ENCODE measurements at regions not wholly inside any gene's neighbourhood (a gene's known extent, or its start where the extent isn't known, plus 50 kb on each side); places are given as distances from the start of the nearest gene placed in this dataset.

GRCh38 chr12:24544368-24544767, 404.5 kb downstream of the BCAT1 start:
- Mint-ChIP-seq H3K9me3 (no peaks in the 10 kb centered on the region), H3K27me3 (ENCODE audit: low read depth) (no peaks in the 10 kb centered on the region), H3K4me1 (peaks cover 18% of the 10 kb centered on the region), H3K27ac (ENCODE audit: unreplicated experiment) (no peak overlapping the region), H3K36me3 (ENCODE audit: low read depth) (peaks cover 13% of the 10 kb centered on the region), H3K4me3 (no peak overlapping the region)
- DNase-seq (ENCODE audit: low read depth, low spot score) = no peak
- no peak for TF ChIP-seq CTCF (conservative IDR thresholded peaks at IDR 0.05)

- no peak overlapping the region for H3K4me3 Mint-ChIP-seq
- peaks cover 43% of the 10 kb centered on the region for H3K4me1 Mint-ChIP-seq
- TF ChIP-seq CTCF (conservative IDR thresholded peaks at IDR 0.05) = no peak
- no peaks in the 10 kb centered on the region for H3K9me3 Mint-ChIP-seq
- H3K27ac Mint-ChIP-seq (ENCODE audit: unreplicated experiment) = no peak overlapping the region
- no peak for DNase-seq (ENCODE audit: low read depth, low spot score)
- H3K36me3 Mint-ChIP-seq (ENCODE audit: low read depth) = peaks cover 5% of the 10 kb centered on the region
- H3K27me3 Mint-ChIP-seq (ENCODE audit: low read depth) = no peaks in the 10 kb centered on the region
Measured at GRCh38 chr12:24541193-24541871, 407.6 kb downstream of the BCAT1 start.

- Mint-ChIP-seq H3K36me3 (ENCODE audit: low read depth) (no peaks in the 10 kb centered on the region), H3K27me3 (ENCODE audit: low read depth) (no peaks in the 10 kb centered on the region), H3K4me3 (no peak overlapping the region), H3K27ac (ENCODE audit: unreplicated experiment) (no peak overlapping the region), H3K9me3 (no peaks in the 10 kb centered on the region), H3K4me1 (peaks cover 58% of the 10 kb centered on the region)
- TF ChIP-seq CTCF (conservative IDR thresholded peaks at IDR 0.05) = no peak
- no peak for DNase-seq (ENCODE audit: low read depth, low spot score)
Measured at GRCh38 chr12:24539646-24540045, 409.3 kb downstream of the BCAT1 start.

- no peak overlapping the region for H3K4me3 Mint-ChIP-seq
- H3K27me3 Mint-ChIP-seq (ENCODE audit: low read depth) = no peaks in the 10 kb centered on the region
- peaks cover 76% of the 10 kb centered on the region for H3K4me1 Mint-ChIP-seq
- no peaks in the 10 kb centered on the region for H3K36me3 Mint-ChIP-seq (ENCODE audit: low read depth)
- H3K27ac Mint-ChIP-seq (ENCODE audit: unreplicated experiment) = no peak overlapping the region
- no peak for DNase-seq (ENCODE audit: low read depth, low spot score)
- no peaks in the 10 kb centered on the region for H3K9me3 Mint-ChIP-seq
- TF ChIP-seq CTCF (conservative IDR thresholded peaks at IDR 0.05) = no peak
Measured at GRCh38 chr12:24537083-24537860, 411.6 kb downstream of the BCAT1 start.

GRCh38 chr12:24535334-24536069, 413.4 kb downstream of the BCAT1 start:
- peaks cover 4% of the 10 kb centered on the region for H3K36me3 Mint-ChIP-seq (ENCODE audit: low read depth)
- no peaks in the 10 kb centered on the region for H3K9me3 Mint-ChIP-seq
- no peak overlapping the region for H3K4me3 Mint-ChIP-seq
- H3K27ac Mint-ChIP-seq (ENCODE audit: unreplicated experiment) = no peak overlapping the region
- DNase-seq (ENCODE audit: low read depth, low spot score) = no peak
- no peaks in the 10 kb centered on the region for H3K27me3 Mint-ChIP-seq (ENCODE audit: low read depth)
- no peak for TF ChIP-seq CTCF (conservative IDR thresholded peaks at IDR 0.05)
- H3K4me1 Mint-ChIP-seq = peaks cover 73% of the 10 kb centered on the region
